ENCODE measurements at regions not wholly inside any gene's neighbourhood (a gene's known extent, or its start where the extent isn't known, plus 50 kb on each side); places are given as distances from the start of the nearest gene placed in this dataset.

GRCh38 chrX:96081891-96082290 is 602.8 kb upstream of the DIAPH2 start:
- TF ChIP-seq ZBTB7A (IDR thresholded peaks at IDR 0.05; ENCODE audit: low read depth) (no peak), MAX (IDR thresholded peaks at IDR 0.05) (no peak), YY1 (IDR thresholded peaks at IDR 0.05; ENCODE audit: low read depth) (no peak), CREB1 (IDR thresholded peaks at IDR 0.05; ENCODE audit: low read depth) (no peak), FOXM1 (IDR thresholded peaks at IDR 0.05; ENCODE audit: borderline replicate concordance, low read depth) (no peak), CEBPB (IDR thresholded peaks at IDR 0.05) (no peak), EGR1 (IDR thresholded peaks at IDR 0.05) (no peak), TCF12 (IDR thresholded peaks at IDR 0.05; ENCODE audit: low read depth) (no peak), RAD21 (IDR thresholded peaks at IDR 0.05; ENCODE audit: low read depth) (no peak), USF1 (IDR thresholded peaks at IDR 0.05) (no peak)
- TF ChIP-seq, protein P1, sequence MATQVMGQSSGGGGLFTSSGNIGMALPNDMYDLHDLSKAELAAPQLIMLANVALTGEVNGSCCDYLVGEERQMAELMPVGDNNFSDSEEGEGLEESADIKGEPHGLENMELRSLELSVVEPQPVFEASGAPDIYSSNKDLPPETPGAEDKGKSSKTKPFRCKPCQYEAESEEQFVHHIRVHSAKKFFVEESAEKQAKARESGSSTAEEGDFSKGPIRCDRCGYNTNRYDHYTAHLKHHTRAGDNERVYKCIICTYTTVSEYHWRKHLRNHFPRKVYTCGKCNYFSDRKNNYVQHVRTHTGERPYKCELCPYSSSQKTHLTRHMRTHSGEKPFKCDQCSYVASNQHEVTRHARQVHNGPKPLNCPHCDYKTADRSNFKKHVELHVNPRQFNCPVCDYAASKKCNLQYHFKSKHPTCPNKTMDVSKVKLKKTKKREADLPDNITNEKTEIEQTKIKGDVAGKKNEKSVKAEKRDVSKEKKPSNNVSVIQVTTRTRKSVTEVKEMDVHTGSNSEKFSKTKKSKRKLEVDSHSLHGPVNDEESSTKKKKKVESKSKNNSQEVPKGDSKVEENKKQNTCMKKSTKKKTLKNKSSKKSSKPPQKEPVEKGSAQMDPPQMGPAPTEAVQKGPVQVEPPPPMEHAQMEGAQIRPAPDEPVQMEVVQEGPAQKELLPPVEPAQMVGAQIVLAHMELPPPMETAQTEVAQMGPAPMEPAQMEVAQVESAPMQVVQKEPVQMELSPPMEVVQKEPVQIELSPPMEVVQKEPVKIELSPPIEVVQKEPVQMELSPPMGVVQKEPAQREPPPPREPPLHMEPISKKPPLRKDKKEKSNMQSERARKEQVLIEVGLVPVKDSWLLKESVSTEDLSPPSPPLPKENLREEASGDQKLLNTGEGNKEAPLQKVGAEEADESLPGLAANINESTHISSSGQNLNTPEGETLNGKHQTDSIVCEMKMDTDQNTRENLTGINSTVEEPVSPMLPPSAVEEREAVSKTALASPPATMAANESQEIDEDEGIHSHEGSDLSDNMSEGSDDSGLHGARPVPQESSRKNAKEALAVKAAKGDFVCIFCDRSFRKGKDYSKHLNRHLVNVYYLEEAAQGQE (IDR thresholded peaks at IDR 0.05; ENCODE audit: low read depth) = no peak

DNA sequence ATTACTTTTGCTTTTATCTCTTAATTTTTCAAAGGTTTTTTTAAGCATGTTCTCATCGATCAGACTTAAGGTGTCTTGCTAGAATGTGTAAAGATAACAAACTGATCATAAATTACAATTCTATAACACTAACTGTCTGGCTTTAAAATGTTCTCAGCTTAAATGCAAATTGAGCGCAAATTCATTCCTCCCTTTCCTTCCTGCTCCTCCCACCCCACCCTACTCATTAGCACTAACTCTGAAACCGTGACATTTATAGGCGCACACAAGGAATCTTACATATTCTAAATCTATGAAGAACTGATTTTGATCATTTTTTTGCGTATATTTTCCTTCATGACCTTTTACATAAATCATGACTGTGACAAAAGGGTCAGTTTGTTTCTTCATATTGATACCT is 590.0 kb upstream of the DIAPH2 start:
- TF ChIP-seq NFIC (IDR thresholded peaks at IDR 0.05) (no peak), TCF12 (IDR thresholded peaks at IDR 0.05; ENCODE audit: low read depth) (no peak), ZBTB7A (IDR thresholded peaks at IDR 0.05; ENCODE audit: low read depth) (no peak), TAF1 (IDR thresholded peaks at IDR 0.05; ENCODE audit: low read depth) (no peak), USF1 (IDR thresholded peaks at IDR 0.05) (no peak), EP300 (IDR thresholded peaks at IDR 0.05; ENCODE audit: borderline replicate concordance) (no peak), RAD21 (IDR thresholded peaks at IDR 0.05; ENCODE audit: low read depth) (no peak)

DNA sequence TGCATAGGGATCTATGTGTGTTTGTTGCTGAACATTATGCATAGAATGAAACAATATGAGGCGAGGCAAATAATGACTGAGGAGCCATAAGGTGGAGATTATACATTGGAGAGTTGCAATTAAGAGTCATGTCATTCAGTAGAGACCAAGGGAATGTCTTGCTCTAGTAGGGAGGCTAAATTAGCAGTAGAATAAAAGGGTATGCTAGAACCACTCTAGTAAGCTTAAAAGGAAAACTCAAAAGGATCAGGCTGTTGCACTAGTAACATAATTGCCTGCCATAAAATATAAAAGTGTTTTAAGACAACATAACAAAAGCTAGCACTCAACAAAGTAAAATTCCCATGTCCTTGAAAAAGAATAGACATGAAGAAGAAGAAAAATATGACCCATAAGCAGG is 586.2 kb upstream of the DIAPH2 start:
- no peak for TF ChIP-seq CREB1 (IDR thresholded peaks at IDR 0.05; ENCODE audit: low read depth)
- TF ChIP-seq USF1 (IDR thresholded peaks at IDR 0.05) = no peak
- TF ChIP-seq TCF12 (IDR thresholded peaks at IDR 0.05; ENCODE audit: low read depth) = no peak
- no peak for TF ChIP-seq YY1 (IDR thresholded peaks at IDR 0.05; ENCODE audit: low read depth)
- no peak for TF ChIP-seq ZBTB7A (IDR thresholded peaks at IDR 0.05; ENCODE audit: low read depth)
- no peak for TF ChIP-seq FOXM1 (IDR thresholded peaks at IDR 0.05; ENCODE audit: borderline replicate concordance, low read depth)
- TF ChIP-seq, protein P1 (IDR thresholded peaks at IDR 0.05; ENCODE audit: low read depth) = no peak
- TF ChIP-seq RAD21 (IDR thresholded peaks at IDR 0.05; ENCODE audit: low read depth) = no peak
- no peak for TF ChIP-seq EP300 (IDR thresholded peaks at IDR 0.05; ENCODE audit: borderline replicate concordance)
- no peak for TF ChIP-seq NFIC (IDR thresholded peaks at IDR 0.05)
- no peak for TF ChIP-seq CEBPB (IDR thresholded peaks at IDR 0.05)
- no peak for TF ChIP-seq EGR1 (IDR thresholded peaks at IDR 0.05)
- no peak for TF ChIP-seq TAF1 (IDR thresholded peaks at IDR 0.05; ENCODE audit: low read depth)
- TF ChIP-seq MAX (IDR thresholded peaks at IDR 0.05) = no peak
- no peak for TF ChIP-seq TEAD4 (IDR thresholded peaks at IDR 0.05)

- TF ChIP-seq ZBTB7A (IDR thresholded peaks at IDR 0.05; ENCODE audit: low read depth) (no peak), MAX (IDR thresholded peaks at IDR 0.05) (no peak), FOXM1 (IDR thresholded peaks at IDR 0.05; ENCODE audit: borderline replicate concordance, low read depth) (no peak), TEAD4 (IDR thresholded peaks at IDR 0.05) (no peak), TCF12 (IDR thresholded peaks at IDR 0.05; ENCODE audit: low read depth) (no peak), YY1 (IDR thresholded peaks at IDR 0.05; ENCODE audit: low read depth) (no peak), NFIC (IDR thresholded peaks at IDR 0.05) (no peak), EGR1 (IDR thresholded peaks at IDR 0.05) (no peak), TAF1 (IDR thresholded peaks at IDR 0.05; ENCODE audit: low read depth) (no peak)
- TF ChIP-seq, protein P1 (IDR thresholded peaks at IDR 0.05; ENCODE audit: low read depth) = no peak
Measured at GRCh38 chrX:96102997-96103396, 581.6 kb upstream of the DIAPH2 start.

Data from Ishikawa (cell line).